ENCODE measurements at regions not wholly inside any gene's neighbourhood (a gene's known extent, or its start where the extent isn't known, plus 50 kb on each side); places are given as distances from the start of the nearest gene placed in this dataset.

GRCh38 chr5:125560476-125561225, 814.2 kb upstream of the ZNF608 start:
- no peak overlapping the region for H3K4me3 ChIP-seq (replicated peaks in 1 of 3; ENCODE audit: insufficient read depth in 1 of 3, low read depth in 1 of 3, low read length in 3 of 3)
- H3K9me3 ChIP-seq (replicated peaks; ENCODE audit: control insufficient read depth, insufficient read depth, low read length), result no peaks in the 10 kb centered on the region
- peaks cover 17% of the 10 kb centered on the region for H3K4me1 ChIP-seq (ENCODE audit: control insufficient read depth, extremely low read depth, insufficient read depth, low read length)
- H3K4me2 ChIP-seq (ENCODE audit: insufficient read depth, low read length), result no peak overlapping the region
- H3K79me2 ChIP-seq (ENCODE audit: control insufficient read depth, insufficient read depth, low read length), result no peaks in the 10 kb centered on the region
- TF ChIP-seq CTCF (IDR thresholded peaks at IDR 0.05; ENCODE audit: extremely low read depth in 1 of 2, insufficient read depth in 1 of 2, low read depth in 1 of 2, low read length in 2 of 2) (no peak), MAX (IDR thresholded peaks at IDR 0.05; ENCODE audit: insufficient read depth, insufficient read length) (no peak), JUN (IDR thresholded peaks at IDR 0.05; ENCODE audit: borderline replicate concordance, insufficient read depth, insufficient read length, low read depth) (no peak), POLR2AphosphoS5 (IDR thresholded peaks at IDR 0.05; ENCODE audit: insufficient read depth, low read depth, low read length) (no peak), EZH2 (IDR thresholded peaks at IDR 0.05; ENCODE audit: borderline replicate concordance, low read depth, low read length, severe bottlenecking) (no peak), MYC (IDR thresholded peaks at IDR 0.05; ENCODE audit: low read depth, low read length) (no peak), FOS (IDR thresholded peaks at IDR 0.05; ENCODE audit: borderline replicate concordance, insufficient read depth, low read length) (no peak), POLR2A (IDR thresholded peaks at IDR 0.05; ENCODE audit: low read depth, low read length) (no peak), GATA2 (IDR thresholded peaks at IDR 0.05; ENCODE audit: insufficient read depth, insufficient read length, low read depth, low read length) (no peak)
- no peaks in the 10 kb centered on the region for H3K36me3 ChIP-seq (ENCODE audit: control insufficient read depth in 2 of 2, extremely low read depth in 1 of 2, insufficient read depth in 2 of 2, low read length in 2 of 2)
- H3K27ac ChIP-seq (ENCODE audit: insufficient read depth, low read depth, low read length), result no peak overlapping the region
- POLR2A ChIA-PET, result no interaction called here
- intact Hi-C loops (cut with micrococcal nuclease) (no loop called here), dilution Hi-C loops (cut with MboI; ENCODE audit: extremely low pct_ligation_motif_present, low sequenced_read_pairs) (no loop called here)
- CTCF ChIA-PET, result interaction anchor here (2.7 kb wide), 1 partner anchor 10 kb away, joined by 19 read pairs; no protein-coding TSS in a partner anchor
- no peaks in the 10 kb centered on the region for H4K20me1 ChIP-seq (replicated peaks; ENCODE audit: control insufficient read depth, extremely low read depth, insufficient read depth, low read length)
- no TSS peak for BruUV-seq (replicated peaks)
- no peaks in the 10 kb centered on the region for H3K9me1 ChIP-seq (replicated peaks; ENCODE audit: control insufficient read depth, extremely low read depth, insufficient read depth, low read length)
- H3K9ac ChIP-seq (replicated peaks; ENCODE audit: extremely low read depth, insufficient read depth, low read length), result no peak overlapping the region
- no peak overlapping the region for H2AFZ ChIP-seq (ENCODE audit: low read depth, low read length)
- no peaks in the 10 kb centered on the region for H3K27me3 ChIP-seq (ENCODE audit: control insufficient read depth in 2 of 2, insufficient read depth in 2 of 2, low read length in 2 of 2)
- DNase-seq (ENCODE audit: low read depth, low spot score), result peak; percentile 6
- no peak for FAIRE-seq

Measured in endothelial cell of umbilical vein (primary cell).